Coronary artery (tissue), 2 donors: ENCODE measurements at regions not wholly inside any gene's neighbourhood (a gene's known extent, or its start where the extent isn't known, plus 50 kb on each side); places are given as distances from the start of the nearest gene placed in this dataset.
"Not testable (repeated sequence)": the region's sequence is repeated elsewhere in the genome, so short reads cannot be mapped to it uniquely, and the experiment has no call there.

Source experiments
- DNase-seq: peaks from one replicate; pipeline ENCODE4 v3.0.0-alpha.2; 2017; ENCODE audit warnings: low spot score
- H3K27ac ChIP-seq, 2 donors: fragments of 200-600 bp; sonication (generic); one replicate each; pipeline ENCODE4 v1.5.1; 2016 to 2019
- H3K4me3 ChIP-seq: fragments of 200-600 bp; sonication (generic); 2 replicates; pipeline ENCODE4 v1.5.1; 2016; ENCODE audit warnings: mild to moderate bottlenecking, moderate library complexity
- TF ChIP-seq, protein P1 (sequence below): fragments of 200-600 bp; sonication (generic); IDR thresholded peaks from one replicate; pipeline ENCODE4 v1.5.1; 2019; ENCODE audit warnings: antibody characterized with exemption

DNA sequence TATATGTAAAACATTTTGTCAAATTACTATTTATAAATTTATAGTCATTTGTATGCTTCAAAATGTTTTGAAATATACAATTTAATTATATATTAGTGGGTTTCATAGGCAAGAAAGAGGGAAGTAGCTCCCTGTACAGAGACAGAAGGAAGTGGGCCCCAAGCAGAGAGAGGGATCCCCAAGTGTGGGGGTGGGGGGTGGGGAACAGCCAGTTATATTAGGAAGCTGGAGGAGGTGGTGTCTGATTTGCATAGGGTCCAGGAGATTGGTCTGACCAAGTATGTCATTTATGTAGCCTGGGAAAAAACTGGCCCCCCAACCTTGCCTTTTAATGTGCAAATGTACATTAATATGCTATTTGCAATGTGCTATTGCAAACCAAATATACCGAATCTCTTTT lies 76.5 kb upstream of the ZSWIM2 start:
- DNase-seq, result no peak
- Histone ChIP-seq H3K4me3 (no peak overlapping the region), H3K27ac (no peak overlapping the region)
- TF ChIP-seq, protein P1, sequence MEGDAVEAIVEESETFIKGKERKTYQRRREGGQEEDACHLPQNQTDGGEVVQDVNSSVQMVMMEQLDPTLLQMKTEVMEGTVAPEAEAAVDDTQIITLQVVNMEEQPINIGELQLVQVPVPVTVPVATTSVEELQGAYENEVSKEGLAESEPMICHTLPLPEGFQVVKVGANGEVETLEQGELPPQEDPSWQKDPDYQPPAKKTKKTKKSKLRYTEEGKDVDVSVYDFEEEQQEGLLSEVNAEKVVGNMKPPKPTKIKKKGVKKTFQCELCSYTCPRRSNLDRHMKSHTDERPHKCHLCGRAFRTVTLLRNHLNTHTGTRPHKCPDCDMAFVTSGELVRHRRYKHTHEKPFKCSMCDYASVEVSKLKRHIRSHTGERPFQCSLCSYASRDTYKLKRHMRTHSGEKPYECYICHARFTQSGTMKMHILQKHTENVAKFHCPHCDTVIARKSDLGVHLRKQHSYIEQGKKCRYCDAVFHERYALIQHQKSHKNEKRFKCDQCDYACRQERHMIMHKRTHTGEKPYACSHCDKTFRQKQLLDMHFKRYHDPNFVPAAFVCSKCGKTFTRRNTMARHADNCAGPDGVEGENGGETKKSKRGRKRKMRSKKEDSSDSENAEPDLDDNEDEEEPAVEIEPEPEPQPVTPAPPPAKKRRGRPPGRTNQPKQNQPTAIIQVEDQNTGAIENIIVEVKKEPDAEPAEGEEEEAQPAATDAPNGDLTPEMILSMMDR, result no peak

DNA sequence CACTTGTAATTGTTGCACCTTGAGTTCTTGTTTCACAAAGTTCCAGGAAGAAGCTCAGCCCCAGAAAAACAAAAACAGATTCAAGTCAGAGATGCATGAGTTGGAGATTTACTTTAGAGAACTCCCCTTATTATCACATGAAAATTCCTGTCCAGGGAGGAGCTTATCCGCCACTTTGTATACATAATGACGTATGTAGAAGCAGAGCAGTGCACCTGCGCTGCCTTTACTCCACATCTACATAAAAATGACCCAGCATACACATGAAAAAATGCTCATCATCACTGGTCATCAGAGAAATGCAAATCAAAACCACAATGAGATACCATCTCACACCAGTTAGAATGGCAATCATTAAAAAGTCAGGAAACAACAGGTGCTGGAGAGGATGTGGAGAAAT lies 73.3 kb upstream of the ZSWIM2 start:
- H3K4me3 ChIP-seq, DNase-seq, H3K27ac ChIP-seq: not testable (repeated sequence)

DNA sequence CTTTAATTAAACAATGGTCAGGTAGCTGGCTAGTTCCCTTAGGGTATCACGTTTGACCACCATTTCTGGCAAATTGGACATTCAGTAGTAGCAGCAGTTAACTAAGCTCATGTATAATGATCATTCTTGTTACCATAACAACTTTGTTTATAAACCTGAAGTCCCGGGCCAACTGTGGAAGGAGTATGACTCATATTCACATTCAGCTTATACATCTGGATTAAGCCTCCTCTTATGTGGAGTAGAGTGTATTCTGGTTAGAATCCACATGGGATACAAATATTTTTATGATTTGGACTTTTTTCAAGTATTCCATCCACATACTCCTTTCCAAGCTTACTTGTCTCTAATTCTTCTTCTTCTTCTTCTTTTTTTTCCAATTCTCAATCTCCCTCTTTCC lies 70.3 kb upstream of the ZSWIM2 start:
- H3K27ac ChIP-seq, result no peak overlapping the region
- TF ChIP-seq, protein P1, result no peak
- no peak for DNase-seq
- H3K4me3 ChIP-seq, result no peak overlapping the region

DNA sequence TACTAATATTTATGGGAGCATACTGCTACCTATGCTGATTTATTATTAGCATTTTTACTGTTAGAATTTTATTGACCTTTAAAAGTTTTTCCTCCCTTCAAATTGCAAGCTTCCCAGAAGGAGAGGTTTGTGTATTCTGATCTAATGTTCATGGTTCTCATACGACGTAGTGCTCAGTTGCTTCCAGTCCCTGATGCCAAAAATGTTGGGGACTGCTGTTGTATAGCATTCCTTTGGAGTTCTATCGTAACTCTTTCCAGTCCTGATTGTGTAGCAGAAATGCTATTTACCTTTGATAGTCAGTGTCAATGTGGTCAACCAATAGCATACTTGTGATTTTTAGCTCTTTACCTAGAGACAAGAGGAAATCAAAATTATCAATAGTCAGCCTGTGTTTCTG lies 69.5 kb upstream of the ZSWIM2 start:
- TF ChIP-seq, protein P1, result no peak
- DNase-seq, result no peak
- Histone ChIP-seq H3K4me3 (no peak overlapping the region), H3K27ac (no peak overlapping the region)

DNA sequence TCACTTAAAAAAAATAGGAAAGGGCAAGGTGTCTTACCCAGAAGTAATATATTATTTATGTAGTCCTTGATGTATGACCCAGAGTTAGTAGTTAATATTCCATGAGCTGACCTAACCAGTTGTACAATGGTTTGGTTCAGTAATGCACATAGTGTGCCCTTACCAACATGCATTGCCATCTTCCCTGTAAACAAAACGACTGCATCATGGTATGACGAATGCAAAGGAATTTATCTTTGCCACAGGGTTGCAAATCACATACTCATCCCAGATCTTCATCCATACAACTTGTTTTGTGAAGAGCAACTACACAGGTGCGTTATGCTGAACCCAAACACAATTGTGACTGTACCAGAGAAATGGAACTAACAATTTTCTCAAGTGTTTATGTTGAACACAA lies 68.9 kb upstream of the ZSWIM2 start:
- Histone ChIP-seq H3K27ac (no peak overlapping the region), H3K4me3 (no peak overlapping the region)
- DNase-seq, result no peak
- TF ChIP-seq, protein P1, result no peak

DNA sequence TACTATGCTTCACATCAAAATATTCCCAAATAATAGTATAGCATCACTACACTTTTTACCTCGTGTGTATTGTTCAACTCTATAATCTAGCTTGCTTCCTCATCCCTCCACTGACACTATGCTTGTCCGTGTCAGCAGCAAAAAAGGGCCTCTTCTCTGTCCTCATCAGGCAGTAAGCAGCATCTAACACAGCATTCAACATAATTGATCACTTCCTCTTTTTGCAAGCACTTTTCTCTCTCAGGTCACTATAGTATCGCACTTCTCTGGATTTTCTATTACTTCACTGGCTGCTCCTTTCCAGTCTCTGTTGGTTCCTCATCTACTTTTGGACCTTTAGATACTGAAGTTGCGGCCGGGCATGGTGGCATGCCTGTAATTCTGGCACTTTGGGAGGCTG lies 64.9 kb upstream of the ZSWIM2 start:
- Histone ChIP-seq H3K4me3 (no peak overlapping the region), H3K27ac (no peak overlapping the region)
- TF ChIP-seq, protein P1, result no peak
- DNase-seq, result no peak

DNA sequence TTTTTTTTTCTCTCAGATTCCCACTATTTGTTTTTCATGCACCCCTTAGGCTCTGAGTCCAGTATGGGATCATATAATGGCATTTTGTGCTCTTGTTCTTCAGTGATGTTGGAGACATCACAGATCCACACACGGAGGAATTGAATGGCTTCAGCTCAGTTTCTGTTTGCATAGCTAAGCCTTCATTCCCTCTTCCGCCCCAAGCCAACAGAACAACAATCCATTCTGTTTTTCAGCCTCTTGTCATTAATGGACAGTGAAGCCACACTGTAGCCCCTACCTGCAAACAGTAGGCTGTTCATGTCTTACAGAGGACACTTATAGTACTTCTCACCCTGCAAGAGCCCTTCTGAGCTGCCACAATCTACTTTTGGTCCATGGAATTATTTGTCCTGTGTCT lies 64.0 kb upstream of the ZSWIM2 start:
- no peak overlapping the region for H3K4me3 ChIP-seq
- no peak overlapping the region for H3K27ac ChIP-seq
- TF ChIP-seq, protein P1, result no peak
- DNase-seq, result no peak

DNA sequence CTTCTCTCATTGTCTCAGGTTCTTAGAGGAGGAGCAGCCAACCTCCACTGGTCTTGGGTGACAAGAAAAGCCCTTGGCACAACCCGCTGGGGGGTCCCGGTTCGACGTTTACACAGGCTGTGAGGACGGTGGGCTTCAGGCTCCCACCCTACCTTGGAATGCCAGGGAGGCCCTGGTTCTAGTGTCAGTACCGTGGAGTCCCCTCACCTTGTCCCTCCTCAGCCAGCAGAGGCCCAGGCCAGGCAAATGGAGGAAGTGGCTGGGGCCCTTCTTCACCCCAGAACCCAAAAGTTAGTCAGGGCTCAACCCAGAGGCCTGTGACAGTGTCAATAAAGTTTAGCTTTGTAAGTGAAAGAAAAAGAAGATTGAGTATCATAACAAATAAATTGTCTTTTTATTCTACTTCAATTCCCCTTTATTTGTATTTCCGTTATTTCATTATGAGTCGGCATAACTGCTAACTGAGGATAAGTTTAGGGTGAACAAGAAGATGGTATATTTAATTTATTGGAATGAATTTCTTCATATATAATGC lies 62.6 kb upstream of the ZSWIM2 start:
- DNase-seq, result no peak
- Histone ChIP-seq H3K27ac (no peak overlapping the region), H3K4me3 (no peak overlapping the region)
- TF ChIP-seq, protein P1, result no peak
